Thyroid gland (tissue), 4 donors: ENCODE measurements at regions not wholly inside any gene's neighbourhood (a gene's known extent, or its start where the extent isn't known, plus 50 kb on each side); places are given as distances from the start of the nearest gene placed in this dataset.
A peak's percentile ranks its signal among the peaks of the same experiment; 100 is the strongest.
"Not testable (repeated sequence)": the region's sequence is repeated elsewhere in the genome, so short reads cannot be mapped to it uniquely, and the experiment has no call there.

Experiments used
- DNase-seq, 2 donors: peaks; one replicate each; pipeline ENCODE4 v3.0.0-alpha.2; 2019
- H3K27ac ChIP-seq, 3 donors: fragments of 200-600 bp; sonication (generic); 1 replicate in 2 of 3; 2 replicates in 1 of 3; pipeline ENCODE4 v1.5.1; 2016 to 2019; ENCODE audit warnings: mild to moderate bottlenecking in 1 of 3, moderate library complexity in 1 of 3
- H3K27me3 ChIP-seq: fragments of 200-600 bp; sonication (generic); one replicate; pipeline ENCODE4 v1.5.1; 2019
- H3K36me3 ChIP-seq, 2 donors: fragments of 200-600 bp; sonication (generic); one replicate each; pipeline ENCODE4 v1.5.1; 2016 to 2019
- H3K4me1 ChIP-seq, 2 donors: fragments of 200-600 bp; sonication (generic); one replicate each; pipeline ENCODE4 v1.5.1; 2017 to 2019
- H3K4me3 ChIP-seq, 3 donors: fragments of 200-600 bp; sonication (generic); replicated peaks in 1 of 3; 1 replicate in 2 of 3; 2 replicates in 1 of 3; pipeline ENCODE4 v1.5.1; 2016; ENCODE audit warnings: mild to moderate bottlenecking in 1 of 3
- H3K9me3 ChIP-seq: fragments of 200-600 bp; sonication (generic); one replicate; pipeline ENCODE4 v1.5.1; 2017
- CTCF ChIP-seq, 6 experiments: fragments of 200-600 bp in 3 of 6; fragments of 450-650 bp in 3 of 6; sonication (generic) in 3 of 6; IDR thresholded peaks; one replicate each; pipeline ENCODE4 v1.5.1; 2016 to 2019; ENCODE audit warnings: antibody characterized with exemption in 6 of 6, mild to moderate bottlenecking in 2 of 6, inconsistent platforms in 1 of 6, moderate library complexity in 1 of 6
- POLR2A ChIP-seq, 2 donors: fragments of 450-650 bp; IDR thresholded peaks; one replicate each; pipeline ENCODE4 v1.6.1; 2017; ENCODE audit warnings: antibody characterized with exemption in 2 of 2, mild to moderate bottlenecking in 2 of 2, moderate library complexity in 1 of 2
- WGBS, 2 donors: methylation state at CpG; one replicate each; pipeline ENCODE4 v1.1.5; 2017; 5-methylcytosine and 5-hydroxymethylcytosine counted together
- intact Hi-C: fragments of 100-400 bp; cut with DNase I; formaldehyde crosslinking; loops from one replicate; pipeline ENCODE4 v1.15.1; 2023

- TF ChIP-seq POLR2A (IDR thresholded peaks at IDR 0.05) (no peak), CTCF (IDR thresholded peaks at IDR 0.05) (no peak)
- intact Hi-C loops = no loop called here
- 54 to 56% methylated on average over 5 of the region's 5 CpGs for WGBS, 2 donors
- Histone ChIP-seq H3K4me3 (no peak overlapping the region), H3K9me3 (no peaks in the 10 kb centered on the region), H3K4me1 (peaks cover 10 to 24% of the 10 kb centered on the region in 2 donors), H3K36me3 (no peaks in the 10 kb centered on the region), H3K27ac (peak overlapping the region in 1 of 3 donors; percentile 38), H3K27me3 (no peaks in the 10 kb centered on the region)
- DNase-seq = peak in 1 of 2 donors; percentile 27
These were observed 63.7 kb upstream of the CYRIA start for GRCh38 chr2:16729335-16729734.

GRCh38 chr2:16728351-16729136 is 62.9 kb upstream of the CYRIA start:
- H3K27me3 ChIP-seq = no peaks in the 10 kb centered on the region
- TF ChIP-seq CTCF (IDR thresholded peaks at IDR 0.05) (no peak), POLR2A (IDR thresholded peaks at IDR 0.05) (no peak)
- H3K36me3 ChIP-seq = no peaks in the 10 kb centered on the region
- intact Hi-C loops = no loop called here
- peak overlapping the region in 2 of 3 donors; percentile 13 to 38 for H3K27ac ChIP-seq
- 64 to 69% methylated on average over 4 of the region's 4 CpGs for WGBS, 2 donors
- no peak for DNase-seq
- H3K4me3 ChIP-seq = no peak overlapping the region
- no peaks in the 10 kb centered on the region for H3K9me3 ChIP-seq
- peaks cover 10 to 24% of the 10 kb centered on the region in 2 donors for H3K4me1 ChIP-seq

- Histone ChIP-seq H3K4me1 (peaks cover 10 to 24% of the 10 kb centered on the region in 2 donors), H3K27ac (peak overlapping the region in 1 of 3 donors; percentile 24)
- H3K4me3 ChIP-seq, DNase-seq, H3K36me3 ChIP-seq, H3K9me3 ChIP-seq, intact Hi-C loops, H3K27me3 ChIP-seq: not testable (repeated sequence)
- 73 to 83% methylated on average over 2 of the region's 2 CpGs for WGBS, 2 donors
These were observed 62.2 kb upstream of the CYRIA start for GRCh38 chr2:16727849-16728248.

GRCh38 chr2:16727256-16727655 is 61.6 kb upstream of the CYRIA start:
- peak overlapping the region in 1 of 3 donors; percentile 24 for H3K27ac ChIP-seq
- DNase-seq = no peak
- no peak overlapping the region for H3K4me3 ChIP-seq
- H3K4me1 ChIP-seq = peaks cover 10 to 24% of the 10 kb centered on the region in 2 donors
- H3K9me3 ChIP-seq = no peaks in the 10 kb centered on the region
- TF ChIP-seq CTCF (IDR thresholded peaks at IDR 0.05) (peak in 3 of 6 experiments; percentile 12 to 28 (median 17)), POLR2A (IDR thresholded peaks at IDR 0.05) (no peak)
- H3K27me3 ChIP-seq = no peaks in the 10 kb centered on the region
- WGBS, 2 donors = 49 to 83% methylated on average over 4 of the region's 4 CpGs
- H3K36me3 ChIP-seq = no peaks in the 10 kb centered on the region
- intact Hi-C loops = no loop called here

GRCh38 chr2:16726577-16726976 is 60.9 kb upstream of the CYRIA start:
- DNase-seq = no peak
- intact Hi-C loops = no loop called here
- no peak overlapping the region for H3K27ac ChIP-seq
- peaks cover 10 to 24% of the 10 kb centered on the region in 2 donors for H3K4me1 ChIP-seq
- no peaks in the 10 kb centered on the region for H3K27me3 ChIP-seq
- TF ChIP-seq CTCF (IDR thresholded peaks at IDR 0.05) (no peak), POLR2A (IDR thresholded peaks at IDR 0.05) (no peak)
- no peaks in the 10 kb centered on the region for H3K36me3 ChIP-seq
- no peaks in the 10 kb centered on the region for H3K9me3 ChIP-seq
- no peak overlapping the region for H3K4me3 ChIP-seq
- WGBS, 2 donors = 90 to 94% methylated on average over 4 of the region's 4 CpGs
